ENCODE measurements at regions not wholly inside any gene's neighbourhood (a gene's known extent, or its start where the extent isn't known, plus 50 kb on each side); places are given as distances from the start of the nearest gene placed in this dataset.

DNA sequence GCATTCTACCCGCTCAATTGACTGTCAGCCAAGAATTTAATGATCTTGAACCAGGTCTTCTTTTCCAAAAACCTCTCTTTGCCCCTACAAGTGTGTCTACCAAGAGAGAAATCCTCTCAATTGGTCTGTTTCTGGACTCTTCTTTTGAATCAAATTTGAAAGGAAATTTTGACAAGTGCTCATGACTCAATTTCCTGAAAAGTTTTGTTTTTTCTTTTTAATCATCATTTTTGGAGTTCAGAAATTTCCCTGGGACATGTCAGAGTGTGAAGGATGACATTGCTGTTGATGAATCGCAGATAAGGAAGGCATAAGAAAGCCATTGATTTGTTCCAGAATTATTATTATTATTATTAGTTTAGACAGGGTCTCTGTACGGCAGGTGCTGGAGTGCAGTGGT lies 88.2 kb upstream of the AKT3 start:
- no peak overlapping the region for H2BK20ac ChIP-seq (ENCODE audit: low read length)
- no peaks in the 10 kb centered on the region for H3K79me1 ChIP-seq (ENCODE audit: low read depth, low read length)
- H3K79me2 ChIP-seq (ENCODE audit: control insufficient read depth in 1 of 2, insufficient read depth in 2 of 2, low read length in 2 of 2), result no peaks in the 10 kb centered on the region
- H3K27me3 ChIP-seq (replicated peaks in 1 of 4; ENCODE audit: control insufficient read depth in 3 of 4, extremely low read depth in 1 of 4, insufficient read depth in 3 of 4, low read length in 3 of 4), result no peaks in the 10 kb centered on the region
- H3K4me2 ChIP-seq (ENCODE audit: insufficient read depth in 1 of 2, low read depth in 2 of 2, low read length in 2 of 2), result no peak overlapping the region
- no peak overlapping the region for H3K4me3 ChIP-seq (ENCODE audit: extremely low read depth in 1 of 4, insufficient read depth in 2 of 4, low read depth in 3 of 4, low read length in 4 of 4)
- H3K9me3 ChIP-seq (ENCODE audit: insufficient read depth in 2 of 2, low read depth in 1 of 2, low read length in 1 of 2), result no peaks in the 10 kb centered on the region
- no peak overlapping the region for H3K18ac ChIP-seq (ENCODE audit: extremely low read depth, low read length)
- no peak overlapping the region for H4K8ac ChIP-seq (ENCODE audit: extremely low read depth, insufficient read depth, low read length)
- no peak overlapping the region for H4K5ac ChIP-seq (ENCODE audit: insufficient read length, low read depth, low read length)
- H3K23me2 ChIP-seq (ENCODE audit: low read depth, low read length), result no peaks in the 10 kb centered on the region
- H2AK5ac ChIP-seq (ENCODE audit: low read depth, low read length), result no peak overlapping the region
- no peak overlapping the region for H3K9ac ChIP-seq (replicated peaks in 1 of 4; ENCODE audit: extremely low read depth in 1 of 4, low read depth in 3 of 4, low read length in 3 of 4)
- TF ChIP-seq RAD21 (IDR thresholded peaks at IDR 0.05 in 1 of 2, conservative IDR thresholded peaks at IDR 0.05 in 1 of 2; ENCODE audit: low read depth in 2 of 2, low read length in 2 of 2) (no peak), RXRA (IDR thresholded peaks at IDR 0.05; ENCODE audit: insufficient read depth, low read depth, low read length) (no peak), CTBP2 (IDR thresholded peaks at IDR 0.05; ENCODE audit: borderline replicate concordance, insufficient read depth, insufficient read length, low read length) (no peak), NRF1 (IDR thresholded peaks at IDR 0.05; ENCODE audit: low read depth, low read length) (no peak), POLR2A (IDR thresholded peaks at IDR 0.05; ENCODE audit: control extremely low read depth in 1 of 2, low read depth in 2 of 2, low read length in 2 of 2) (no peak)
- TF ChIP-seq, protein P1, sequence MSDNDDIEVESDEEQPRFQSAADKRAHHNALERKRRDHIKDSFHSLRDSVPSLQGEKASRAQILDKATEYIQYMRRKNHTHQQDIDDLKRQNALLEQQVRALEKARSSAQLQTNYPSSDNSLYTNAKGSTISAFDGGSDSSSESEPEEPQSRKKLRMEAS (IDR thresholded peaks at IDR 0.05), result no peak
- H4K91ac ChIP-seq (replicated peaks; ENCODE audit: insufficient read length, low read length), result no peak overlapping the region
- CTCF ChIA-PET (ENCODE audit: partially characterized antibody), result interaction anchor here (0.6 kb wide), 1 partner anchor 254 kb away, joined by 3 read pairs; no protein-coding TSS in a partner anchor
- H4K20me1 ChIP-seq (replicated peaks in 1 of 2; ENCODE audit: control insufficient read depth in 1 of 2, insufficient read depth in 2 of 2, low read length in 2 of 2), result no peaks in the 10 kb centered on the region
- H3K56ac ChIP-seq (replicated peaks; ENCODE audit: insufficient read length, low read depth, low read length), result no peak overlapping the region
- no peak overlapping the region for H2BK15ac ChIP-seq (ENCODE audit: low read length)
- H3K27ac ChIP-seq (ENCODE audit: low read depth, low read length), result no peak overlapping the region
- no peak overlapping the region for H3K23ac ChIP-seq (ENCODE audit: insufficient read length)
- 90% methylated on average over 3 of the region's 3 CpGs; no CpG with 5 or more reads in 1 of the 2 experiments for WGBS, 2 experiments (ENCODE audit: extremely low coverage in 1 of 2, insufficient coverage in 1 of 2, insufficient read length in 1 of 2, insufficient replicate concordance in 2 of 2, low coverage in 1 of 2, low lambda C conversion rate in 2 of 2, missing lambda C conversion rate in 1 of 2)
- H3K4me1 ChIP-seq (replicated peaks in 1 of 4; ENCODE audit: control insufficient read depth in 3 of 4, insufficient read depth in 4 of 4, low read length in 3 of 4), result no peaks in the 10 kb centered on the region
- no peak overlapping the region for H2BK5ac ChIP-seq (ENCODE audit: low read depth, low read length)
- no peak overlapping the region for H2BK12ac ChIP-seq (ENCODE audit: low read depth, low read length)
- POLR2A ChIA-PET (ENCODE audit: partially characterized antibody), result interaction anchor here (1.0 kb wide), 1 partner anchor 11 kb away, joined by 4 read pairs; no protein-coding TSS in a partner anchor
- H2AFZ ChIP-seq (ENCODE audit: low read length), result no peak overlapping the region
- no peak overlapping the region for H3K14ac ChIP-seq (ENCODE audit: insufficient read length)
- H3K36me3 ChIP-seq (ENCODE audit: control insufficient read depth in 2 of 4, insufficient read depth in 4 of 4, low read length in 3 of 4), result no peaks in the 10 kb centered on the region
- H3K4ac ChIP-seq (replicated peaks; ENCODE audit: insufficient read length, low read depth, low read length), result no peak overlapping the region
- no peak for FAIRE-seq
- DNase-seq (ENCODE audit: low read depth in 1 of 2, low spot score in 2 of 2), result no peak
- H2BK120ac ChIP-seq (replicated peaks; ENCODE audit: low read depth, low read length), result no peak overlapping the region

Measured in H1 (cell line).